GM19397 (cell line): ENCODE measurements at regions not wholly inside any gene's neighbourhood (a gene's known extent, or its start where the extent isn't known, plus 50 kb on each side); places are given as distances from the start of the nearest gene placed in this dataset.
"Not testable (repeated sequence)": the region's sequence is repeated elsewhere in the genome, so short reads cannot be mapped to it uniquely, and the experiment has no call there.

Experiments
- ATAC-seq: cut with Tn5 transposase; IDR thresholded peaks from one replicate; pipeline ENCODE4 v1.9.1; 2021; ENCODE audit warnings: mild to moderate bottlenecking, moderate library complexity; ENCODE audit not compliant: unreplicated experiment

DNA sequence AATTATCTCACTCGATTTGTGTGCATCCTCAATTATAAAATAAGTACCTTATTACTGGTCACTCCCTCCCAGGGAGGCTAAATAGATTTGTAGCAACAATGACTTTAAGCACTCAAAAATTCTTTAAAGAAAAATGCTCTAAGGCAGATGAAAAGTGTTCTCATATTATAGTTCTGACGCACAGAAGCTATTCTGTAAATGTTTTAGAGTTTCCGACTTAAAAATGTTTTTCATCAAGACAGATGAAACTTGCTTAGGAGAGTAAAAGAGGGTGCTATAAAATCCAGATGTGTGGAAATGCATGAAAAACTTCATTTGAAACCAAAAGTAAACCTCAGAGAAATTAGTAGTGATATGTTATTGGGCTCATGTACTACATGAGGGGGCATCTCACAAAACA lies 398.4 kb upstream of the KCNMB2 start:
- no peak for ATAC-seq

DNA sequence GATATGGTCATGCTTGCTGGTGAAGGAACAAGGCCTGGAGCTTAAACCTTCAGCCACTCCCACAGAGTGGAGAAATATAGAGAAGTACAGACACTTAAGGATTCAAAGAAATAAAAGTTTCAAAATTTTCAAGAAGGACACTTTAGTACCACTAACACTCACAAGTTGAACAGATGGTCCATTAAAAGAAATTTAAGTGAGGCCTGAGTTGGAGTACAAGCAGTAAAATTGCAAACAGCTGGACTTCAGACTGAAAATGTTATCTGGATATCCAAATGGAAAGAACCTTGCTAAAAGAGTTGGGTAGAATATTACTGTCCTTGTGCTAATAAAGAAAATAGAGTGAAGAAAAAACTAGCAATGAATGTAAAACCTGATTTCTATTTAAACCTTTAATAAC lies 397.1 kb upstream of the KCNMB2 start:
- no peak for ATAC-seq

- no peak for ATAC-seq
Observed at GRCh38 chr3:178140531-178141304, 395.5 kb upstream of the KCNMB2 start.

- ATAC-seq: not testable (repeated sequence)
Observed at GRCh38 chr3:178141305-178141684, 394.9 kb upstream of the KCNMB2 start.

- ATAC-seq: no peak
Observed at GRCh38 chr3:178146406-178146831, 389.8 kb upstream of the KCNMB2 start.

DNA sequence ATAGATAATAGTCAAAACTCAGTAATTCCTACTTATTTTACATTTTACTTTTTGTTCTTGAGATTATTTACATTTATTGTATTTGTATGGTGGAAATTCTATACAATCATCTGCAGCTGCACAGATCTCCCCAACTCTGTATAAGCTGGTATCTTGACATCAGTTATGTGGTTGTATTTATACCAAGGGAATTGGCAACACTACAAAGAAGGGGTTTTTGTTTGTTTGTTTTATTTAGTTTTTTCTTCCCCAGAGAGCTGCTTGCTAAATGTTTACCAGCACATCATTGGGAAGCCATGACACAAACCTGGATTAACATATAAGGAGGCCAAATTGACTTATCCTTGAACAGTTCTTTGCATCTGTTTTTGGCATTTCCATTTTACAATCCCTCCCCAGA lies 389.2 kb upstream of the KCNMB2 start:
- no peak for ATAC-seq

GRCh38 chr3:178152031-178152806 lies 384.0 kb upstream of the KCNMB2 start:
- no peak for ATAC-seq

DNA sequence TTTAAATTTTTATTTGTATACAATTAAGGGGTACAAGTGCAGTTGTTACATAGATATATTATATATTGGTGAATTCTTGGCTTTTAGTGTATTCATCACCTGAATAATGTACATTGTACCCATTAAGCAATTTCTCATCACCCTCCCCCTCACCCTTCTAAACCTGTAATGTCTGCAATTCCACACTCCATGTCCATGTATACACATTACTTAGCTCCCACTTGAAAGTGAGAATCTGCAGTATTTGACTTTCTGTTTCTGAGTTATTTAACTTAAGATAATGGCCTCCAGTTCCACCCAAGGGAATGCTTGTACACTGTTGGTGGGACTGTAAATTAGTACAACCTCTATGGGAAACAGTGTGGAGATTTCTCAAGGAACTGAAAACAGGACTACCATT lies 383.2 kb upstream of the KCNMB2 start:
- ATAC-seq: no peak

GRCh38 chr3:178155521-178155920 lies 380.7 kb upstream of the KCNMB2 start:
- no peak for ATAC-seq

DNA sequence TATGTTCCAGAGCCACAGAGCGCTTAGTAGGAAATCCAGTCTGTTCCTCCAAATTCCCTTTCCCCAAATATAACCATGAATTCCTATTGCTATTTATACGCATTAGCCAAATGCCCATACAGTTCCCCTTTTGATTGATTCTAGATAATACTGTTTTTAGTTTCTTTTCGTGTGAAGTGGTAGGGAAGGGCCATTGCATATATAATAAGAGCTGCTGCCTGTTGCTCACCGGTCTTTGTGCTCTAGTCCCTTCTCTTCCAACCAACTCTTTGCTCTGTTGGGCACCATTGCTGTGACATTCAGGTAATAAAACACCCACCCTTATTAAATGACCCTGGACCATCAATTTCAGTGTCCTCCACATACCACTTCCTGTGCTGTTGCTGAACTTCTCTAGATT lies 379.9 kb upstream of the KCNMB2 start:
- no peak for ATAC-seq

DNA sequence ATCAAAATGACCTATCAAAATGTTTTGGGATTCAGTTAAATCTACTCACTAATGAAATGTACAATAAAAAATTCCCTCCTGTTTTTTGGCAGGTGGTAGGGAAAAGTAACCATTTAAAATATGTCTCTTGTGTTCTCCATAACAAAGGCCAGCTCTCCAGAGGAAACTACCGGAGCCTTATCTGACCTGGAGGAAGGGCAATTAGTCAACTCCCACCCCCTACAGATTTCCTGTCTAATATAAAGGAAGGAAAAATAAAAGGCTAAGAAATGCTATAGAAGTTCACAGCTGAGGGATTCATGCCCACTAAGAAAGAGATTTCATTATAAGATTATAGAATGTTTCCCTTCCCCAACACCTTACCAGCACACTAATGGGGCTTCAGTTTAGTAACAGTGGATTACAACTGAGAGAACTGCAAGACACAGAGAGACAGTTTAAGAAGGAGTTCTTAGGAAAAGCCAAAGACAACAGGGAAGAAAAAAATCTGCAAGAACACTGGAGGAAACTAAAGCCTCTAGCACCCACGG lies 376.5 kb upstream of the KCNMB2 start:
- no peak for ATAC-seq

DNA sequence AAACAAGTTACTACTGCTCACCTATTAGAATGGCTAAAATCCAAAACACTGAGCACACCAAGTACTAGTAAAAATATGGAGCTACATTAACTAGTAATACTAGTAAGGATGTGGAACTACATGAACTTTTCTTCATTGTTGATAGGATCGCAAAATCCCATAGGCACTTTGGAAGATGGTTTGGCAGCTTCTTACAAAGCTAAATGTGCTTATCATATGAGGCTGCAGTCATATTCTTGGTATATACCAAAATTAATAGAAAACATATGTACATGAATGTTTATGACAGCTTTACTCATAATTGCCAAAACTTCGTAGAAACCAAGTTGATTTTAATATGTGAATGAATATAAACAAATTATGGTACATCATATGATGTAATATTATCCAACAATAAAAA lies 366.8 kb upstream of the KCNMB2 start:
- ATAC-seq: no peak

- ATAC-seq: no peak
Observed at GRCh38 chr3:178170698-178171535, 365.3 kb upstream of the KCNMB2 start.

- no peak for ATAC-seq
Observed at GRCh38 chr3:178172121-178172520, 364.1 kb upstream of the KCNMB2 start.

GRCh38 chr3:178174201-178174915 lies 361.9 kb upstream of the KCNMB2 start:
- ATAC-seq: no peak

- no peak for ATAC-seq
Observed at GRCh38 chr3:178181088-178181487, 355.1 kb upstream of the KCNMB2 start.

DNA sequence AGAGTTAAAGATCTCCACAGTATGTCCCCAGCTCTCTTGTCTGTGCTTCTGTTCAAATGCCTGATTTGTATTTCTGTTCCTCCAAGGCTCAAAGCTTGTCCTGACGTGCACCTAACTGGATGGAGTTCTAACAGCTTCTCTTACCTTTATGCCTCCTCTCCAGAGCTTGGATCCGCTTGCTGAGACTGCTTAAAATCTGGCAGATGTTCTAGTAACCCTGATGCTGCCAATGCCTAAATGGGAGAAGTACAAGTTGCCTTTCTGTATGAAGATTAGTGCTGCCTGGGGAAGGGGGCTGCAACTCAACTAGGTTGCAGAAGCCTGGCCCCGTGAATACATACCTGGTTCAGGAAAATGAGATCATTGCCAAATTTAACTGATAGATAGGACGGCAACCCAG lies 354.5 kb upstream of the KCNMB2 start:
- ATAC-seq: no peak

DNA sequence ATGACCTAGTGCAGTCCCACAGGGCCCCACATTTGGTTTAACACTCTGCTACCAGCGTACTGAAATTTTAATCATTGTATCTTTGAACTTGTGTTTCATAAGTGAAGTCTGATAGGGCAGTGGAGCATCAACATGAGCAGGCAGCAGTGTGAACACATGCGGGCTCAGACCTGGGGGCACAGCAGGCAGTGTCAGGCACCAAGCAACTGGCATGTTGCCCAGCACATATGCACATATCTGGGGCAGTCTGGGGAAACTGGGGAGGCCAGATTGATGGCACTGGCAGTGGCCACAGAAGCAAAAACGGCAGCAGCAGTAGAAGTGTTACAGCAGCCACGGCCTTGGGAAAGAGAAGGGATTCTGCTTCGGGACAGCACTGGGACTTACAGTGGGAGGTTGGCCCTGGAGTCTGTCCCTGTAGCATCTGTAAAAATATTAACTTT lies 353.9 kb upstream of the KCNMB2 start:
- ATAC-seq: no peak

- no peak for ATAC-seq
Observed at GRCh38 chr3:178184833-178185232, 351.4 kb upstream of the KCNMB2 start.

- ATAC-seq: no peak
Observed at GRCh38 chr3:178186666-178187065, 349.6 kb upstream of the KCNMB2 start.

DNA sequence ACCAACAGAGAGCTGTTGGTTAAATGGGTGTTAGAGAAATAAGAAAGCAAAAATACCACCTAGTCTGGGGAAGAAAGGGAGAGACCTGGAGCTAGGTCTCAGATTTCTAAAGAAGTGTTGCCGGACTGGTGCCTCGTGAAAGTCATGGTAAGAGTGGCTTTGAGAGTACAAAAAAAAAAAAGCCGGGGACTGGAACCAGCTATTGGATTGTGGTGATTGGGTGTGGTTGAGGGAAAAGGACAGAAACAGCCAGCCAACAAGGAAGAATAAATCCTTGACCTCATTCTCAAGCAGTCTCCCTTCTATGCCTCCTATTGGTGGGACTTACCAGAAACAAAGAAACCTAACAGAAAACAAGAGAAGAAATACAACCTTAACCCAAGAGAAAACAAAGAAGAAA lies 346.4 kb upstream of the KCNMB2 start:
- no peak for ATAC-seq
